Calu3 (cell line): ENCODE measurements at regions not wholly inside any gene's neighbourhood (a gene's known extent, or its start where the extent isn't known, plus 50 kb on each side); places are given as distances from the start of the nearest gene placed in this dataset.

Experiments
- BruUV-seq: library from RNA; stranded (reverse); fragments of 400-500 nt; replicated peaks from 2 replicates; lab custom pipeline; 2021; lab: Mats Ljungman, UMichigan
- CTCF ChIA-PET: fragments of 300-600 bp; sonication (Branson Sonifier 250); formaldehyde crosslinking; loops from one replicate; lab custom pipeline; 2022; ENCODE audit warnings: antibody characterized with exemption; lab: Charles Lee
- DNase-seq: peaks from one replicate; pipeline ENCODE4 v3.0.0; 2022
- H3K27ac Mint-ChIP-seq: one replicate; pipeline ENCODE4 v1.8.0; 2022; ENCODE audit warnings: mixed read lengths; ENCODE audit not compliant: unreplicated experiment
- H3K27me3 Mint-ChIP-seq: one replicate; pipeline ENCODE4 v1.8.0; 2022; ENCODE audit warnings: mixed read lengths; ENCODE audit not compliant: unreplicated experiment
- H3K36me3 Mint-ChIP-seq: one replicate; pipeline ENCODE4 v1.8.0; 2022; ENCODE audit warnings: mild to moderate bottlenecking, moderate library complexity, mixed read lengths; ENCODE audit not compliant: insufficient read depth, unreplicated experiment
- H3K4me1 Mint-ChIP-seq: one replicate; pipeline ENCODE4 v1.8.0; 2022; ENCODE audit warnings: mild to moderate bottlenecking, low read depth, mixed read lengths; ENCODE audit not compliant: unreplicated experiment
- H3K4me3 Mint-ChIP-seq: one replicate; pipeline ENCODE4 v1.8.0; 2022; ENCODE audit warnings: mild to moderate bottlenecking, low read depth, moderate library complexity, mixed read lengths; ENCODE audit not compliant: unreplicated experiment
- H3K9me3 Mint-ChIP-seq: one replicate; pipeline ENCODE4 v1.8.0; 2022; ENCODE audit warnings: low read depth, mixed read lengths; ENCODE audit not compliant: unreplicated experiment
- intact Hi-C: fragments of 100-400 bp; cut with micrococcal nuclease; formaldehyde crosslinking; loops from one replicate; pipeline ENCODE4 v1.10.0; 2022; ENCODE audit not compliant: unreplicated experiment
- TF ChIP-seq, protein P1 (sequence below): fragments of 200-600 bp; IDR thresholded peaks from one replicate; pipeline ENCODE4 v1.8.0; 2022; ENCODE audit warnings: antibody characterized with exemption; ENCODE audit not compliant: unreplicated experiment

DNA sequence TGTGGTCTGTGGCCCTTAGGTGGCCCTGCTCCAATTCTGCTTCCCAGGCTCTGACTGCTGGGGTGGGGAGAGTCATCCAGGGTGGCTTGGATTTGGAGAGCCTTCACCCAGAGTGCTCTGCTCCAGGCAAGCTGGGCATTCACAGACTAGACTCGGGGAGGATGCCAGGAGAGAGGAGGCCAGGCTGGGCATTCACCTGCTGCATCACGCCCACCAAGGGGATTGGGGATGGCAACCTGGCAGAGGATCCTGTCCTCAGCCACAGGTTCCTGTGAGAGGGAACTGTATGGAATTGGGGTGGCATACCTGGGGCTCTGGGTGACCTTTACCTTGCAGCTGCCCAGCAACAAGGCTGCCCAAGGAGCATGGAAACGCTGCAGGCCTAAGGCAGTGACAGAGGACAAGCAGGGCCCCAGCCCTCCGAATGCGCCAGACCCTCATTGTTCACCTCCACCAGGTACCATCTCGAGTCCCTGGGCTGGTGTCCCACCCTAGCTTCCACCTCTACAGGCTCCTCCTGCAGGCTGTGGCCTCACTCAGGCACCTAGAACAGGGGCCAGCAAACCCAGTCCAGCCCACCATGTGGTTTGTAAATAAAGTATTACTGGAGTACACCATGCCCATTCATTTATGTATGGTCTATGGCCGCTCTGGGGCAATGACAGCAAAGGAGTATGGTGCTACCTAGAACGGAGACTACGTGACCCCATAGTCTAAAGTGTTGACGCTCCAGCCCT lies 255.3 kb upstream of the RAB6C start:
- TF ChIP-seq, protein P1, sequence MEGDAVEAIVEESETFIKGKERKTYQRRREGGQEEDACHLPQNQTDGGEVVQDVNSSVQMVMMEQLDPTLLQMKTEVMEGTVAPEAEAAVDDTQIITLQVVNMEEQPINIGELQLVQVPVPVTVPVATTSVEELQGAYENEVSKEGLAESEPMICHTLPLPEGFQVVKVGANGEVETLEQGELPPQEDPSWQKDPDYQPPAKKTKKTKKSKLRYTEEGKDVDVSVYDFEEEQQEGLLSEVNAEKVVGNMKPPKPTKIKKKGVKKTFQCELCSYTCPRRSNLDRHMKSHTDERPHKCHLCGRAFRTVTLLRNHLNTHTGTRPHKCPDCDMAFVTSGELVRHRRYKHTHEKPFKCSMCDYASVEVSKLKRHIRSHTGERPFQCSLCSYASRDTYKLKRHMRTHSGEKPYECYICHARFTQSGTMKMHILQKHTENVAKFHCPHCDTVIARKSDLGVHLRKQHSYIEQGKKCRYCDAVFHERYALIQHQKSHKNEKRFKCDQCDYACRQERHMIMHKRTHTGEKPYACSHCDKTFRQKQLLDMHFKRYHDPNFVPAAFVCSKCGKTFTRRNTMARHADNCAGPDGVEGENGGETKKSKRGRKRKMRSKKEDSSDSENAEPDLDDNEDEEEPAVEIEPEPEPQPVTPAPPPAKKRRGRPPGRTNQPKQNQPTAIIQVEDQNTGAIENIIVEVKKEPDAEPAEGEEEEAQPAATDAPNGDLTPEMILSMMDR, result no peak
- Mint-ChIP-seq H3K4me3 (no peak overlapping the region), H3K36me3 (no peaks in the 10 kb centered on the region), H3K4me1 (no peaks in the 10 kb centered on the region), H3K27me3 (no peaks in the 10 kb centered on the region), H3K9me3 (no peaks in the 10 kb centered on the region), H3K27ac (no peak overlapping the region)
- intact Hi-C loops, result no loop called here
- CTCF ChIA-PET, result no interaction called here
- BruUV-seq, result no TSS peak
- DNase-seq, result no peak

DNA sequence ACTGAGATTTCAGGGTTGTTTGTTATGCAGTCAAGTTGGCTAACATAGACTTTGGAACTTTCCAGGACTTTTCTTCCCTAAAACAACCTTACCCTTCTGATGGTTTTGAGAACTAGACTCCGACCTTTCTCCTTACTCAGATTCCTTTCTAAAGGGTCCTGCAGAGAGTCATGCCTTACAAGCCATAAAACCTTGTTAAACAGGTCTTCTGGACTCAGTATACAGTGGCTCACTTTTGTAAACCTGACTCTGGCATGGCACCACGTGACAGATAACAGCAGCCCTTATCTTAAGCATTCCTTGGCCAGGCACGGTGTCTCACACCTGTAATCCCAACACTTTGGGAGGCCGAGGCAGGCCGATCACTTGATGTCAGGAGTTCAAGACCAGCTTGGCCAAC lies 253.2 kb upstream of the RAB6C start:
- Mint-ChIP-seq H3K36me3 (no peaks in the 10 kb centered on the region), H3K4me3 (no peak overlapping the region), H3K9me3 (no peaks in the 10 kb centered on the region), H3K27ac (no peak overlapping the region), H3K27me3 (no peaks in the 10 kb centered on the region), H3K4me1 (no peaks in the 10 kb centered on the region)
- intact Hi-C loops, result no loop called here
- no peak for DNase-seq
- no TSS peak for BruUV-seq
- TF ChIP-seq, protein P1, result no peak
- CTCF ChIA-PET, result interaction anchor here (0.5 kb wide), 1 partner anchor 24 kb away, joined by 6 read pairs; no protein-coding TSS in a partner anchor

DNA sequence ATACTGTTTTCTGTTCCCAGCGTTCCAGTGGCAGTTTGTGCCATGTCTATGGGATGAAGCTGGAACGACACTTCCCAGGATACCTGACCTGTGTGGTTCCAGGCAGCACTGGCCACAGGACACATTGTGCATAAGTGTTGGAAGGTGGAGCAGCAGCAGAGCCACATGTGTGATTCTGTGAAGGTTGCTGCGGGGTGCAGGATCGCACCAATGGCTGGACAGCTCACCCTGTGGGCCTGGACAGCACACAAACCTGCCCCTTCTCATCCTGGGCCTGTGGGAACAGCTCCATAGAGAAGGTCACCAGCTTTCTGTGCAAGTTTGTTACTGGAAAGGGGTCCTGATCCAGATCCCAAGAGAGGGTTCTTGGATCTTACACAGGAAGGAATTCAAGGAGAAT lies 252.2 kb upstream of the RAB6C start:
- no peaks in the 10 kb centered on the region for H3K27me3 Mint-ChIP-seq
- intact Hi-C loops, result no loop called here
- CTCF ChIA-PET, result no interaction called here
- no peaks in the 10 kb centered on the region for H3K9me3 Mint-ChIP-seq
- no peaks in the 10 kb centered on the region for H3K36me3 Mint-ChIP-seq
- BruUV-seq, result no TSS peak
- TF ChIP-seq, protein P1, result no peak
- no peak for DNase-seq
- no peak overlapping the region for H3K27ac Mint-ChIP-seq
- H3K4me1 Mint-ChIP-seq, result no peaks in the 10 kb centered on the region
- no peak overlapping the region for H3K4me3 Mint-ChIP-seq

DNA sequence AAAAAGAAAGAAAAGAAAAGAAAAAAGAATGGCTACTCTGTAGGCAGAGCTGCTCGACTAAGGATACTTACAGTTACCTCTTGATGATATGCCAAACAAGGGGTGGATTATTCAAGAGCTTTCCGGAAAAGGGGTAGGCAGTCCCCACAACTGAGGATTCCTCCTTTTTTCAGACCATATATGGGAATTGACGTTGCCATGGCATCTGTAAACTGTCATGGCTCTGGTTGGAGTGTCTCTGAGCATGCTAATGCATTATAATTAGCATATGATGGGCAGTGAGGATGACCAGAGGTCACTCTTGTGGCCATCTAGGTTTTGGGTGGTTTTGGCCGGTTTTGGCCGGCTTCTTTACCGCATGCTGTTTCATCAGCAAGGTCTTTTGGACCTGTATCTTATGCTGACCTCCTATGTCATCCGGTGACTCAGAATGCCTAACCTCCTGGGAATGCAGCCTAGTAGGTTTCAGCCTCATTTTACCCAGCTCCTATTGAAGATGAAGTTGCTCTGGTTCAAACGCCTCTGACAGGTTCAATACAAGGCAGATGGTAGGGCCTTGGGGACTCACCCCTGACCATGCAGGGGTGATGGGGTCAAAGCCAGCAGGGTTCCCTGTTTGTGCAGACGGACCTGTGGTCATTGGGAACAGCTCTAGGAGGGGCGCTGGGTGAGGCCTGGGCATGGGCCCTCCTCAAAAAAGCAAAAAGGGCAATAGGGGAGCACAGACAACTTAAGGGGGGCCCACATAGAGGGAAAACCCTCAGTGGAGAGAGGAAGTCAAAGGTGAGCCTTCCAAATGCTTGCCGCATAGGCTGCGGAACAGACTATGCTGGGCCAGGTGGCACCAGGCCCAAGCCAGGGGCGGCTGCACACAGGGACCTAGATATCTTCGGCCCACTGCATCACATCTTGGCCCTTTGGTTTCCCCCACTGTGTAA lies 251.2 kb upstream of the RAB6C start:
- DNase-seq, result no peak
- BruUV-seq, result no TSS peak
- H3K9me3 Mint-ChIP-seq, result no peaks in the 10 kb centered on the region
- no peak overlapping the region for H3K27ac Mint-ChIP-seq
- TF ChIP-seq, protein P1, result no peak
- intact Hi-C loops, result no loop called here
- no peak overlapping the region for H3K4me3 Mint-ChIP-seq
- H3K36me3 Mint-ChIP-seq, result no peaks in the 10 kb centered on the region
- no peaks in the 10 kb centered on the region for H3K4me1 Mint-ChIP-seq
- H3K27me3 Mint-ChIP-seq, result no peaks in the 10 kb centered on the region
- CTCF ChIA-PET, result no interaction called here
